ENCODE measurements at regions not wholly inside any gene's neighbourhood (a gene's known extent, or its start where the extent isn't known, plus 50 kb on each side); places are given as distances from the start of the nearest gene placed in this dataset.

- H3K4me1 ChIP-seq, result no peaks in the 10 kb centered on the region
- no peaks in the 10 kb centered on the region for H3K36me3 ChIP-seq
- no peaks in the 10 kb centered on the region for H3K27me3 ChIP-seq
- no peak overlapping the region for H3K27ac ChIP-seq
- intact Hi-C loops (cut with DNase I), result no loop called here
- no peaks in the 10 kb centered on the region for H3K9me3 ChIP-seq
- no peak for TF ChIP-seq CTCF (IDR thresholded peaks at IDR 0.05)
- DNase-seq (no peak), ATAC-seq (no peak)
- H3K4me3 ChIP-seq, result no peak overlapping the region
Measured at GRCh38 chr2:23235292-23235691, 149.7 kb upstream of the KLHL29 start.

- Histone ChIP-seq H3K36me3 (no peaks in the 10 kb centered on the region), H3K4me1 (no peaks in the 10 kb centered on the region), H3K27me3 (no peaks in the 10 kb centered on the region), H3K4me3 (no peak overlapping the region), H3K9me3 (no peaks in the 10 kb centered on the region), H3K27ac (no peak overlapping the region)
- DNase-seq (no peak), ATAC-seq (no peak)
- intact Hi-C loops (cut with DNase I), result no loop called here
- no peak for TF ChIP-seq CTCF (IDR thresholded peaks at IDR 0.05)
Measured at GRCh38 chr2:23235736-23236135, 149.2 kb upstream of the KLHL29 start.

- Histone ChIP-seq H3K27ac (no peak overlapping the region), H3K27me3 (no peaks in the 10 kb centered on the region), H3K36me3 (no peaks in the 10 kb centered on the region), H3K4me1 (no peaks in the 10 kb centered on the region), H3K9me3 (no peaks in the 10 kb centered on the region), H3K4me3 (no peak overlapping the region)
- TF ChIP-seq CTCF (IDR thresholded peaks at IDR 0.05), result no peak
- ATAC-seq, result no peak
- intact Hi-C loops (cut with DNase I), result no loop called here
- DNase-seq, result no peak
Measured at GRCh38 chr2:23237147-23237546, 147.8 kb upstream of the KLHL29 start.

GRCh38 chr2:23238011-23238657, 146.8 kb upstream of the KLHL29 start:
- ATAC-seq, result no peak
- no peak overlapping the region for H3K27ac ChIP-seq
- no peak for DNase-seq
- no peaks in the 10 kb centered on the region for H3K9me3 ChIP-seq
- intact Hi-C loops (cut with DNase I), result no loop called here
- no peaks in the 10 kb centered on the region for H3K27me3 ChIP-seq
- TF ChIP-seq CTCF (IDR thresholded peaks at IDR 0.05), result no peak
- no peaks in the 10 kb centered on the region for H3K36me3 ChIP-seq
- no peak overlapping the region for H3K4me3 ChIP-seq
- H3K4me1 ChIP-seq, result no peaks in the 10 kb centered on the region

- ATAC-seq (no peak), DNase-seq (no peak)
- Histone ChIP-seq H3K36me3 (no peaks in the 10 kb centered on the region), H3K4me1 (no peaks in the 10 kb centered on the region), H3K27me3 (no peaks in the 10 kb centered on the region), H3K27ac (no peak overlapping the region), H3K4me3 (no peak overlapping the region), H3K9me3 (no peaks in the 10 kb centered on the region)
- intact Hi-C loops (cut with DNase I), result no loop called here
- no peak for TF ChIP-seq CTCF (IDR thresholded peaks at IDR 0.05)
Measured at GRCh38 chr2:23239374-23239773, 145.6 kb upstream of the KLHL29 start.
